Endothelial cell (in vitro differentiated cells): ENCODE measurements at regions not wholly inside any gene's neighbourhood (a gene's known extent, or its start where the extent isn't known, plus 50 kb on each side); places are given as distances from the start of the nearest gene placed in this dataset.

Experiments
- DNase-seq: peaks from one replicate; pipeline ENCODE4 v3.0.0; 2021; ENCODE audit warnings: low spot score
- H3K27ac Mint-ChIP-seq: one replicate; pipeline ENCODE4 v1.8.0; 2021; ENCODE audit warnings: mixed read lengths, inconsistent platforms; ENCODE audit not compliant: unreplicated experiment
- H3K27me3 Mint-ChIP-seq: one replicate; pipeline ENCODE4 v1.8.0; 2021; ENCODE audit warnings: mild to moderate bottlenecking, moderate library complexity, mixed read lengths, inconsistent platforms; ENCODE audit not compliant: unreplicated experiment
- H3K36me3 Mint-ChIP-seq: one replicate; pipeline ENCODE4 v1.8.0; 2021; ENCODE audit warnings: mild to moderate bottlenecking, low read depth, mixed read lengths, inconsistent platforms; ENCODE audit not compliant: unreplicated experiment
- H3K4me1 Mint-ChIP-seq: one replicate; pipeline ENCODE4 v1.8.0; 2021; ENCODE audit warnings: mild to moderate bottlenecking, mixed read lengths, inconsistent platforms; ENCODE audit not compliant: unreplicated experiment
- H3K4me3 Mint-ChIP-seq: one replicate; pipeline ENCODE4 v1.8.0; 2021; ENCODE audit warnings: mild to moderate bottlenecking, mixed read lengths, inconsistent platforms; ENCODE audit not compliant: unreplicated experiment
- H3K9me3 Mint-ChIP-seq: one replicate; pipeline ENCODE4 v1.8.0; 2021; ENCODE audit warnings: mixed read lengths, inconsistent platforms; ENCODE audit not compliant: unreplicated experiment
- CTCF ChIP-seq: fragments of 200-600 bp; sonication (generic); IDR thresholded peaks from one replicate; pipeline ENCODE4 v1.5.0; 2021; ENCODE audit warnings: antibody characterized with exemption; ENCODE audit not compliant: unreplicated experiment

- no peak for DNase-seq
- Mint-ChIP-seq H3K36me3 (no peaks in the 10 kb centered on the region), H3K9me3 (no peaks in the 10 kb centered on the region), H3K4me3 (no peak overlapping the region), H3K4me1 (no peaks in the 10 kb centered on the region), H3K27me3 (no peaks in the 10 kb centered on the region), H3K27ac (no peak overlapping the region)
- TF ChIP-seq CTCF: no peak
These were observed 1695.6 kb upstream of the ACO1 start for GRCh38 chr9:30688801-30689200.

GRCh38 chr9:30697958-30698357 lies 1686.5 kb upstream of the ACO1 start:
- H3K36me3 Mint-ChIP-seq: no peaks in the 10 kb centered on the region
- H3K27me3 Mint-ChIP-seq: no peaks in the 10 kb centered on the region
- no peak for DNase-seq
- TF ChIP-seq CTCF: no peak
- H3K4me1 Mint-ChIP-seq: no peaks in the 10 kb centered on the region
- no peaks in the 10 kb centered on the region for H3K9me3 Mint-ChIP-seq
- H3K27ac Mint-ChIP-seq: no peak overlapping the region
- no peak overlapping the region for H3K4me3 Mint-ChIP-seq

DNA sequence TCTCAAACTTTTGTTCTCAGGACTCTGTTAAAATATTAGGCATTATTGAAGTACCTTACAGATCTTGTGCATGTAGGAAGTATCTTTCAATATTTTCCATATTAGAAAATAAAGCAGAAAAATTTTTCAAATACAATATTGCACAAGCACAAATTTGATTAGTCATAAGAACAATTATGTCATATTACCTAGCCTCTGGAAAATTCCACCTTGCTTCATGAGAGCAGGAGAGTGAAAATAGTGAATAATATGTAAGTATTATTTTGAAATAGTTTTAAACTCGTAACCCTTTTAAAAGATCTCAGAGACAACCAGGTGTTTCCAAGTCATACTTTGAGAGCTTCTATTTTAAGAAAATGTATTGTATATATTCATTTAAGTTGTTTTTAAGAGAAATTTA lies 1672.9 kb upstream of the ACO1 start:
- no peaks in the 10 kb centered on the region for H3K27me3 Mint-ChIP-seq
- H3K9me3 Mint-ChIP-seq: no peaks in the 10 kb centered on the region
- no peaks in the 10 kb centered on the region for H3K4me1 Mint-ChIP-seq
- H3K36me3 Mint-ChIP-seq: no peaks in the 10 kb centered on the region
- no peak overlapping the region for H3K27ac Mint-ChIP-seq
- TF ChIP-seq CTCF: no peak
- H3K4me3 Mint-ChIP-seq: no peak overlapping the region
- no peak for DNase-seq

GRCh38 chr9:30713243-30713642 lies 1671.2 kb upstream of the ACO1 start:
- H3K36me3 Mint-ChIP-seq: no peaks in the 10 kb centered on the region
- no peaks in the 10 kb centered on the region for H3K4me1 Mint-ChIP-seq
- H3K27me3 Mint-ChIP-seq: no peaks in the 10 kb centered on the region
- TF ChIP-seq CTCF: no peak
- H3K27ac Mint-ChIP-seq: no peak overlapping the region
- no peak for DNase-seq
- no peaks in the 10 kb centered on the region for H3K9me3 Mint-ChIP-seq
- no peak overlapping the region for H3K4me3 Mint-ChIP-seq

GRCh38 chr9:30714389-30714788 lies 1670.1 kb upstream of the ACO1 start:
- Mint-ChIP-seq H3K4me1 (no peaks in the 10 kb centered on the region), H3K4me3 (no peak overlapping the region), H3K27ac (no peak overlapping the region), H3K9me3 (no peaks in the 10 kb centered on the region), H3K27me3 (no peaks in the 10 kb centered on the region), H3K36me3 (no peaks in the 10 kb centered on the region)
- TF ChIP-seq CTCF: no peak
- DNase-seq: no peak
